T-cell (primary cell): ENCODE measurements at regions not wholly inside any gene's neighbourhood (a gene's known extent, or its start where the extent isn't known, plus 50 kb on each side); places are given as distances from the start of the nearest gene placed in this dataset.

Experiments used
- ATAC-seq, 4 experiments: fragments of 200-7000 bp in 3 of 4; fragments of 150-1000 bp in 1 of 4; cut with Tn5 transposase; replicated peaks in 1 of 4; 1 replicate in 3 of 4; 2 replicates in 1 of 4; pipeline ENCODE4 v1.10.0; 2021; ENCODE audit warnings: moderate library complexity in 3 of 4, mild to moderate bottlenecking in 2 of 4, moderate number of reproducible peaks in 1 of 4
- CTCF ChIA-PET, 2 donors: fragments of 300-600 bp; sonication (Branson Sonifier 250); formaldehyde crosslinking; loops; one replicate each; lab custom pipeline; 2022; ENCODE audit warnings: antibody characterized with exemption in 2 of 2; lab: Charles Lee
- POLR2A ChIA-PET, 2 donors: fragments of 300-600 bp; sonication (Branson Sonifier 250); formaldehyde crosslinking; loops; one replicate each; lab custom pipeline; 2022; ENCODE audit warnings: antibody characterized with exemption in 2 of 2; lab: Charles Lee
- DNase-seq, 35 experiments: peaks; one replicate each; pipeline versions ENCODE4 v3.0.0 to v3.0.0-alpha.2; 2013 to 2023
- H3K27ac ChIP-seq: one replicate; pipeline ENCODE4 v1.5.1; 2013; ENCODE audit warnings: low read length
- H3K27me3 ChIP-seq, 2 experiments: replicated peaks in 1 of 2; 1 replicate in 1 of 2; 2 replicates in 1 of 2; pipeline versions ENCODE4 v1.6.1 to v1.7.0; 2013; ENCODE audit warnings: low read length in 1 of 2, mixed read lengths in 1 of 2; ENCODE audit not compliant: control insufficient read depth in 2 of 2, insufficient read depth in 2 of 2; ENCODE audit errors: extremely low read depth in 1 of 2
- H3K36me3 ChIP-seq, 2 donors: 1 replicate in 1 of 2; 2 replicates in 1 of 2; pipeline versions ENCODE4 v1.6.1 to v1.7.0; 2013; ENCODE audit warnings: low read length in 1 of 2; ENCODE audit not compliant: control insufficient read depth in 2 of 2, insufficient read depth in 1 of 2; ENCODE audit errors: extremely low read depth in 1 of 2
- H3K4me1 ChIP-seq, 2 experiments: 1 replicate in 1 of 2; 2 replicates in 1 of 2; pipeline versions ENCODE4 v1.6.1 to v1.7.0; 2013; ENCODE audit warnings: low read length in 2 of 2, mixed read lengths in 1 of 2; ENCODE audit not compliant: insufficient read depth in 2 of 2, control insufficient read depth in 1 of 2; ENCODE audit errors: extremely low read depth in 1 of 2
- H3K4me3 ChIP-seq, 2 donors: 1 replicate in 1 of 2; 2 replicates in 1 of 2; pipeline versions ENCODE4 v1.5.1 to v1.7.0; 2013; ENCODE audit warnings: mild to moderate bottlenecking in 2 of 2, low read length in 1 of 2, moderate library complexity in 1 of 2; ENCODE audit not compliant: control insufficient read depth in 1 of 2; ENCODE audit errors: extremely low read depth in 1 of 2
- H3K9me3 ChIP-seq: 2 replicates; pipeline ENCODE4 v1.7.0; 2013
- H3K27ac Mint-ChIP-seq, 2 donors: one replicate each; pipeline ENCODE4 v1.8.0; 2020 to 2021; ENCODE audit warnings: mild to moderate bottlenecking in 2 of 2, mixed read lengths in 2 of 2
- H3K27me3 Mint-ChIP-seq, 2 donors: one replicate each; pipeline ENCODE4 v1.8.0; 2021 to 2022; ENCODE audit warnings: mixed read lengths in 2 of 2
- H3K36me3 Mint-ChIP-seq: one replicate; pipeline ENCODE4 v1.8.0; 2021; ENCODE audit warnings: mixed read lengths
- H3K4me1 Mint-ChIP-seq, 3 donors: one replicate each; pipeline ENCODE4 v1.8.0; 2020 to 2022; ENCODE audit warnings: mixed read lengths in 3 of 3, mild to moderate bottlenecking in 1 of 3
- H3K4me3 Mint-ChIP-seq, 3 donors: one replicate each; pipeline ENCODE4 v1.8.0; 2020 to 2022; ENCODE audit warnings: mild to moderate bottlenecking in 3 of 3, mixed read lengths in 3 of 3, moderate library complexity in 3 of 3
- H3K9me3 Mint-ChIP-seq, 3 donors: one replicate each; pipeline ENCODE4 v1.8.0; 2020 to 2022; ENCODE audit warnings: mixed read lengths in 3 of 3
- WGBS: methylation state at CpG from one replicate; pipeline ENCODE4 v1.1.5; 2013; ENCODE audit warnings: missing lambda C conversion rate; ENCODE audit not compliant: insufficient coverage; 5-methylcytosine and 5-hydroxymethylcytosine counted together

GRCh38 chr1:238112952-238113621 is 222.4 kb upstream of the ZP4 start:
- H3K36me3 Mint-ChIP-seq, result no peaks in the 10 kb centered on the region
- no peaks in the 10 kb centered on the region for H3K27me3 Mint-ChIP-seq
- H3K4me3 ChIP-seq, result no peak overlapping the region
- no peaks in the 10 kb centered on the region for H3K4me1 Mint-ChIP-seq
- WGBS, result 61% methylated on average over 2 of the region's 5 CpGs
- no peaks in the 10 kb centered on the region for H3K9me3 ChIP-seq
- H3K27ac Mint-ChIP-seq, result no peak overlapping the region
- ATAC-seq, result no peak
- H3K27ac ChIP-seq, result no peak overlapping the region
- CTCF ChIA-PET, result no interaction called here
- no peak overlapping the region for H3K4me3 Mint-ChIP-seq
- POLR2A ChIA-PET, result no interaction called here
- no peaks in the 10 kb centered on the region for H3K27me3 ChIP-seq
- H3K9me3 Mint-ChIP-seq, result peaks cover 5 to 9% (median 5%) of the 10 kb centered on the region in 3 donors
- DNase-seq, result no peak
- no peaks in the 10 kb centered on the region for H3K36me3 ChIP-seq
- H3K4me1 ChIP-seq, result no peaks in the 10 kb centered on the region

GRCh38 chr1:238111516-238111915 is 220.8 kb upstream of the ZP4 start:
- Histone ChIP-seq H3K36me3 (no peaks in the 10 kb centered on the region), H3K27ac (no peak overlapping the region), H3K9me3 (no peaks in the 10 kb centered on the region), H3K27me3 (no peaks in the 10 kb centered on the region), H3K4me3 (no peak overlapping the region), H3K4me1 (no peaks in the 10 kb centered on the region)
- no peaks in the 10 kb centered on the region for H3K27me3 Mint-ChIP-seq
- H3K36me3 Mint-ChIP-seq, result no peaks in the 10 kb centered on the region
- WGBS, result no CpG with 5 or more reads among the region's 2 CpGs
- no peaks in the 10 kb centered on the region for H3K4me1 Mint-ChIP-seq
- H3K4me3 Mint-ChIP-seq, result no peak overlapping the region
- DNase-seq (no peak), ATAC-seq (no peak)
- H3K9me3 Mint-ChIP-seq, result peaks cover 0 to 9% (median 5%) of the 10 kb centered on the region in 3 donors
- ChIA-PET POLR2A (no interaction called here), CTCF (no interaction called here)
- H3K27ac Mint-ChIP-seq, result no peak overlapping the region

- no peak overlapping the region for H3K4me3 ChIP-seq
- ChIA-PET CTCF (interaction anchor here in 1 of 2 donors (0.6 kb wide), 1 partner anchor 204 kb away, joined by 3 read pairs; no protein-coding TSS in a partner anchor), POLR2A (no interaction called here)
- H3K27me3 ChIP-seq, result no peaks in the 10 kb centered on the region
- WGBS, result 43% methylated on average over 1 of the region's 1 CpG
- H3K9me3 Mint-ChIP-seq, result peaks cover 0 to 9% (median 5%) of the 10 kb centered on the region in 3 donors
- H3K27ac ChIP-seq, result no peak overlapping the region
- H3K27ac Mint-ChIP-seq, result no peak overlapping the region
- H3K27me3 Mint-ChIP-seq, result no peaks in the 10 kb centered on the region
- H3K36me3 ChIP-seq, result no peaks in the 10 kb centered on the region
- H3K4me3 Mint-ChIP-seq, result no peak overlapping the region
- no peaks in the 10 kb centered on the region for H3K36me3 Mint-ChIP-seq
- no peaks in the 10 kb centered on the region for H3K9me3 ChIP-seq
- DNase-seq (no peak), ATAC-seq (no peak)
- H3K4me1 Mint-ChIP-seq, result no peaks in the 10 kb centered on the region
- H3K4me1 ChIP-seq, result no peaks in the 10 kb centered on the region
These were observed 220.4 kb upstream of the ZP4 start for GRCh38 chr1:238111081-238111480.

- Mint-ChIP-seq H3K27ac (no peak overlapping the region), H3K36me3 (no peaks in the 10 kb centered on the region), H3K9me3 (peaks cover 5 to 13% (median 5%) of the 10 kb centered on the region in 3 donors), H3K4me3 (no peak overlapping the region), H3K4me1 (no peaks in the 10 kb centered on the region), H3K27me3 (no peaks in the 10 kb centered on the region)
- H3K9me3 ChIP-seq, result no peaks in the 10 kb centered on the region
- no CpG with 5 or more reads among the region's 2 CpGs for WGBS
- no peaks in the 10 kb centered on the region for H3K27me3 ChIP-seq
- no peak overlapping the region for H3K4me3 ChIP-seq
- ChIA-PET POLR2A (no interaction called here), CTCF (no interaction called here)
- no peaks in the 10 kb centered on the region for H3K4me1 ChIP-seq
- H3K27ac ChIP-seq, result no peak overlapping the region
- ATAC-seq (no peak), DNase-seq (no peak)
- H3K36me3 ChIP-seq, result no peaks in the 10 kb centered on the region
These were observed 217.7 kb upstream of the ZP4 start for GRCh38 chr1:238108417-238108816.

GRCh38 chr1:238107322-238107721 is 216.6 kb upstream of the ZP4 start:
- no peak for DNase-seq
- H3K27ac ChIP-seq, result no peak overlapping the region
- Mint-ChIP-seq H3K4me3 (no peak overlapping the region), H3K9me3 (peaks cover 5 to 13% (median 6%) of the 10 kb centered on the region in 3 donors), H3K36me3 (no peaks in the 10 kb centered on the region), H3K4me1 (no peaks in the 10 kb centered on the region), H3K27me3 (no peaks in the 10 kb centered on the region), H3K27ac (no peak overlapping the region)
- no peaks in the 10 kb centered on the region for H3K4me1 ChIP-seq
- no peaks in the 10 kb centered on the region for H3K27me3 ChIP-seq
- ChIA-PET POLR2A (no interaction called here), CTCF (interaction anchor here in 1 of 2 donors (0.6 kb wide), 1 partner anchor 16 kb away, joined by 3 read pairs; no protein-coding TSS in a partner anchor)
- no peak overlapping the region for H3K4me3 ChIP-seq
- H3K36me3 ChIP-seq, result no peaks in the 10 kb centered on the region
- ATAC-seq, result no peak
- WGBS, result no CpG with 5 or more reads among the region's 1 CpG
- H3K9me3 ChIP-seq, result no peaks in the 10 kb centered on the region

GRCh38 chr1:238104752-238105151 is 214.0 kb upstream of the ZP4 start:
- Mint-ChIP-seq H3K36me3 (no peaks in the 10 kb centered on the region), H3K4me3 (no peak overlapping the region), H3K9me3 (peaks cover 5 to 7% (median 6%) of the 10 kb centered on the region in 3 donors), H3K27ac (no peak overlapping the region), H3K4me1 (no peaks in the 10 kb centered on the region), H3K27me3 (no peaks in the 10 kb centered on the region)
- WGBS, result 50% methylated on average over 2 of the region's 2 CpGs
- no peak for DNase-seq
- no peaks in the 10 kb centered on the region for H3K27me3 ChIP-seq
- no peak overlapping the region for H3K27ac ChIP-seq
- POLR2A ChIA-PET, result no interaction called here
- H3K36me3 ChIP-seq, result no peaks in the 10 kb centered on the region
- no peaks in the 10 kb centered on the region for H3K9me3 ChIP-seq
- no peaks in the 10 kb centered on the region for H3K4me1 ChIP-seq
- no peak for ATAC-seq
- H3K4me3 ChIP-seq, result no peak overlapping the region
- CTCF ChIA-PET, result no interaction called here
